AG09309 (cell line): ENCODE measurements at regions not wholly inside any gene's neighbourhood (a gene's known extent, or its start where the extent isn't known, plus 50 kb on each side); places are given as distances from the start of the nearest gene placed in this dataset.
"Not testable (repeated sequence)": the region's sequence is repeated elsewhere in the genome, so short reads cannot be mapped to it uniquely, and the experiment has no call there.

Source experiments
- DNase-seq: peaks from one replicate; pipeline ENCODE4 v3.0.0-alpha.2; 2010; ENCODE audit warnings: low read depth
- H3K4me3 ChIP-seq: 2 replicates; pipeline ENCODE4 v1.5.1; 2011; ENCODE audit warnings: mild to moderate bottlenecking, low read depth, low read length, moderate library complexity; ENCODE audit not compliant: control insufficient read depth
- TF ChIP-seq, protein P1 (sequence below): IDR thresholded peaks from 2 replicates; pipeline ENCODE4 v1.5.1; 2011; ENCODE audit warnings: mild to moderate bottlenecking, low read depth, low read length, inconsistent platforms; ENCODE audit not compliant: insufficient read depth, control insufficient read depth; ENCODE audit errors: missing control alignments

GRCh38 chr12:17062267-17063036, 456.5 kb upstream of the LMO3 start:
- H3K4me3 ChIP-seq, result no peak overlapping the region
- TF ChIP-seq, protein P1, sequence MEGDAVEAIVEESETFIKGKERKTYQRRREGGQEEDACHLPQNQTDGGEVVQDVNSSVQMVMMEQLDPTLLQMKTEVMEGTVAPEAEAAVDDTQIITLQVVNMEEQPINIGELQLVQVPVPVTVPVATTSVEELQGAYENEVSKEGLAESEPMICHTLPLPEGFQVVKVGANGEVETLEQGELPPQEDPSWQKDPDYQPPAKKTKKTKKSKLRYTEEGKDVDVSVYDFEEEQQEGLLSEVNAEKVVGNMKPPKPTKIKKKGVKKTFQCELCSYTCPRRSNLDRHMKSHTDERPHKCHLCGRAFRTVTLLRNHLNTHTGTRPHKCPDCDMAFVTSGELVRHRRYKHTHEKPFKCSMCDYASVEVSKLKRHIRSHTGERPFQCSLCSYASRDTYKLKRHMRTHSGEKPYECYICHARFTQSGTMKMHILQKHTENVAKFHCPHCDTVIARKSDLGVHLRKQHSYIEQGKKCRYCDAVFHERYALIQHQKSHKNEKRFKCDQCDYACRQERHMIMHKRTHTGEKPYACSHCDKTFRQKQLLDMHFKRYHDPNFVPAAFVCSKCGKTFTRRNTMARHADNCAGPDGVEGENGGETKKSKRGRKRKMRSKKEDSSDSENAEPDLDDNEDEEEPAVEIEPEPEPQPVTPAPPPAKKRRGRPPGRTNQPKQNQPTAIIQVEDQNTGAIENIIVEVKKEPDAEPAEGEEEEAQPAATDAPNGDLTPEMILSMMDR, result no peak
- no peak for DNase-seq

- no peak overlapping the region for H3K4me3 ChIP-seq
- DNase-seq, result no peak
- TF ChIP-seq, protein P1, result no peak
Measured at GRCh38 chr12:17060260-17060659, 454.3 kb upstream of the LMO3 start.

- TF ChIP-seq, protein P1, result no peak
- H3K4me3 ChIP-seq, result no peak overlapping the region
- DNase-seq, result no peak
Measured at GRCh38 chr12:17056546-17056945, 450.6 kb upstream of the LMO3 start.

GRCh38 chr12:17038923-17039322, 433.0 kb upstream of the LMO3 start:
- DNase-seq, result no peak

GRCh38 chr12:17035372-17035771, 429.4 kb upstream of the LMO3 start:
- H3K4me3 ChIP-seq, result no peak overlapping the region
- TF ChIP-seq, protein P1, result no peak
- no peak for DNase-seq

More at GRCh38 chr12:17038923-17039322, 433.0 kb upstream of the LMO3 start:
- H3K4me3 ChIP-seq, result no peak overlapping the region
- TF ChIP-seq, protein P1, result no peak

DNA sequence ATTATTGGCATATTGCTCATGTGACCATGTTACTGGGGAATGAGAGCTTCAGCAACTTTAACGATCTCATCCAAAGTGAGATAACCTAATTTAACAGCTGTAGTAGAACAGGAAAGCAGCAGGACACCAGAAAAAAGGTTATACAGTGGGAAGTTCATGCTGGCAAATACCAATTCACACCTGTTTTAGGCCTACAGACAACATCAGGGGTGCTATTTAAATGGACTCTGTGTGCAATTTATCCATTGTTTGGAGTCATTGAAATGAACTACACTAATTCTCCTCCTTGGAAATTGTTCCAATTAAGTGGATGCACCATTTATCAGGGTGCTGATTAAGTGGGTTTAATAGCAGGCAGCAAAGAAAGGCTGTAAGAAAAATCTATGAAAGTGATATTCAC, 424.4 kb upstream of the LMO3 start:
- DNase-seq, result no peak
- TF ChIP-seq, protein P1, result no peak
- H3K4me3 ChIP-seq, result no peak overlapping the region

DNA sequence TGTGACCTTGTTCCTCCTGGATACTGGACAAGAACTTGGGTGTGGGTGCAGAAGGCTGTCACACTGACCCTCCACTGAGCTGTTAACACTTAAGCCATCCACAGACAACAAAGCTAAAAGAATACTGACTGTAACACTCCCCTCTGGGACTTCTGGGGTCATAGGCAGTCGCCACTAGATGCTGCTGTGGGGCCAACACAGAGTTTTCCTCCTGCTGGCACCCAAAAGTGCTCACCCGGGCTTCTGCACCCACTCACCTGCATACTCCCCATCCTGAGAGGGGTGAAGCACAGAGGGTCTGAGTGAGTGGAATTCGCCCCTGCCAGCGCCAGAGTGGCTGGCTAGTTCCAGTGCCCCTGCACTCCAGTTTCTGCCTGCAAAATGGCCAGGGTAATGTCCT, 422.4 kb upstream of the LMO3 start:
- TF ChIP-seq, protein P1, result no peak
- DNase-seq, result no peak

GRCh38 chr12:17025424-17025823, 419.5 kb upstream of the LMO3 start:
- not testable (repeated sequence) for H3K4me3 ChIP-seq, DNase-seq

More for the DNA sequence above, 422.4 kb upstream of the LMO3 start:
- no peak overlapping the region for H3K4me3 ChIP-seq
